HepG2 (cell line): ENCODE measurements at regions not wholly inside any gene's neighbourhood (a gene's known extent, or its start where the extent isn't known, plus 50 kb on each side); places are given as distances from the start of the nearest gene placed in this dataset.

Source experiments
- ATAC-seq: fragments of 200-7000 bp; cut with Tn5 transposase; 3 replicates; pipeline ENCODE4 v1.9.1; 2020; ENCODE audit warnings: mild to moderate bottlenecking, moderate library complexity
- BruUV-seq: library from RNA; stranded (reverse); fragments of 400-500 nt; replicated peaks from 2 replicates; lab custom pipeline; 2021; lab: Mats Ljungman, UMichigan
- CTCF ChIA-PET: fragments of 300-600 bp; formaldehyde crosslinking; extraction: SDS; loops from one replicate; lab custom pipeline; 2021; ENCODE audit warnings: low total read pairs, inconsistent platforms, low intra/inter-chr PET ratio; lab: Yijun Ruan, JAX
- POLR2A ChIA-PET: fragments of 350-600 bp; sonication (Branson Sonifier 250); formaldehyde crosslinking; loops from one replicate; lab custom pipeline; 2020; ENCODE audit warnings: antibody characterized with exemption, inconsistent platforms; lab: Yijun Ruan, JAX
- DNase-seq: peaks from one replicate; pipeline ENCODE4 v3.0.0-alpha.2; 2015; ENCODE audit warnings: low spot score
- FAIRE-seq: peaks from 3 replicates; lab custom pipeline; 2011; peaks lifted over from hg19 to GRCh38; lab: Jason Lieb, UNC
- H2AFZ ChIP-seq: one replicate; pipeline ENCODE4 v1.6.1; 2011; ENCODE audit warnings: low read length, inconsistent platforms
- H3K27ac ChIP-seq: fragments of 300-600 bp; 3 replicates; pipeline ENCODE4 v1.8.0; 2011; ENCODE audit warnings: mixed run types, mild to moderate bottlenecking, mixed read lengths, low read length, inconsistent platforms; ENCODE audit not compliant: insufficient read depth; ENCODE audit errors: extremely low read length
- H3K27me3 ChIP-seq, 2 experiments: fragments of 200-600 bp in 1 of 2; 2 replicates in 1 of 2; 3 replicates in 1 of 2; pipeline versions ENCODE4 v1.6.0 to v1.8.0; 2011; ENCODE audit warnings: low read length in 2 of 2, mild to moderate bottlenecking in 2 of 2, moderate library complexity in 2 of 2, inconsistent platforms in 1 of 2; ENCODE audit not compliant: insufficient read depth in 2 of 2, control insufficient read depth in 1 of 2
- H3K36me3 ChIP-seq, 2 experiments: fragments of 200-600 bp in 1 of 2; replicated peaks in 1 of 2; 2 replicates in 1 of 2; 3 replicates in 1 of 2; pipeline versions ENCODE4 v1.5.1 to v1.8.0; 2011; ENCODE audit warnings: low read length in 2 of 2, inconsistent platforms in 1 of 2; ENCODE audit not compliant: insufficient read depth in 2 of 2, control insufficient read depth in 1 of 2
- H3K4me1 ChIP-seq: 2 replicates; pipeline ENCODE4 v1.5.1; 2012; ENCODE audit warnings: low read length, inconsistent platforms; ENCODE audit not compliant: insufficient read depth
- H3K4me2 ChIP-seq: 2 replicates; pipeline ENCODE4 v1.6.0; 2011; ENCODE audit warnings: low read depth, low read length, inconsistent platforms
- H3K4me3 ChIP-seq, 3 experiments: fragments of 200-600 bp in 1 of 3; sonication (generic), shearing (Covaris generic) in 1 of 3; replicated peaks in 1 of 3; 2 replicates each; pipeline ENCODE4 v1.5.1; 2011 to 2016; ENCODE audit warnings: low read length in 3 of 3, inconsistent platforms in 2 of 3, low read depth in 2 of 3, mild to moderate bottlenecking in 2 of 3, control low read depth in 1 of 3, mixed read lengths in 1 of 3; ENCODE audit not compliant: insufficient read depth in 1 of 3
- H3K79me2 ChIP-seq: one replicate; pipeline ENCODE4 v1.6.1; 2011; ENCODE audit warnings: low read length, inconsistent platforms; ENCODE audit not compliant: insufficient read depth
- H3K9ac ChIP-seq: 2 replicates; pipeline ENCODE4 v1.6.0; 2011; ENCODE audit warnings: mild to moderate bottlenecking, low read depth, low read length, inconsistent platforms; ENCODE audit not compliant: insufficient read depth
- H3K9me3 ChIP-seq: 2 replicates; pipeline ENCODE4 v1.5.1; 2012; ENCODE audit warnings: mild to moderate bottlenecking, low read length
- H4K20me1 ChIP-seq: 2 replicates; pipeline ENCODE4 v1.6.0; 2011; ENCODE audit warnings: inconsistent platforms, mild to moderate bottlenecking, low read length, moderate library complexity; ENCODE audit not compliant: insufficient read depth
- BRCA1 ChIP-seq: sonication (generic); formaldehyde crosslinking; IDR thresholded peaks from 2 replicates; pipeline ENCODE4 v1.4.0; 2020; ENCODE audit warnings: missing genetic modification reagents
- CENPT ChIP-seq: sonication (generic); formaldehyde crosslinking; IDR thresholded peaks from 2 replicates; pipeline ENCODE4 v1.8.0; 2022; ENCODE audit warnings: low read depth, mild to moderate bottlenecking, moderate library complexity, missing genetic modification reagents
- HDAC6 ChIP-seq: fragments of 200-600 bp; sonication (generic); IDR thresholded peaks from 2 replicates; pipeline ENCODE4 v1.7.0; 2017; ENCODE audit warnings: mild to moderate bottlenecking, antibody characterized with exemption, low read length, low read depth
- KMT2B ChIP-seq: IDR thresholded peaks from 2 replicates; pipeline ENCODE4 v1.6.1; 2016; ENCODE audit warnings: missing genetic modification reagents, missing compliant biosample characterization
- MAFK ChIP-seq, 2 experiments: IDR thresholded peaks in 1 of 2; conservative IDR thresholded peaks in 1 of 2; 2 replicates each; pipeline ENCODE4 v1.6.1; 2011; ENCODE audit warnings: improper control_type of control experiment in 2 of 2, low read length in 2 of 2
- ZBTB10 ChIP-seq: sonication (generic); formaldehyde crosslinking; IDR thresholded peaks from 2 replicates; pipeline ENCODE4 v1.4.0; 2020; ENCODE audit warnings: missing genetic modification reagents, borderline replicate concordance
- ZBTB44 ChIP-seq: sonication (generic); formaldehyde crosslinking; IDR thresholded peaks from 2 replicates; pipeline ENCODE4 v1.4.0; 2020; ENCODE audit warnings: missing genetic modification reagents
- ZNF138 ChIP-seq: sonication (generic); formaldehyde crosslinking; IDR thresholded peaks from 2 replicates; pipeline ENCODE4 v1.5.0; 2020; ENCODE audit warnings: mild to moderate bottlenecking, low read depth, missing genetic modification reagents
- ZNF142 ChIP-seq: sonication (generic); formaldehyde crosslinking; IDR thresholded peaks from 2 replicates; pipeline ENCODE4 v1.4.0; 2020; ENCODE audit warnings: missing genetic modification reagents
- ZNF572 ChIP-seq: sonication (generic); formaldehyde crosslinking; IDR thresholded peaks from 2 replicates; pipeline ENCODE4 v1.5.1; 2020; ENCODE audit warnings: mild to moderate bottlenecking, missing genetic modification reagents
- ZNF580 ChIP-seq: IDR thresholded peaks from 2 replicates; pipeline ENCODE4 v1.6.1; 2016; ENCODE audit warnings: low read depth, borderline replicate concordance
- ZNF816 ChIP-seq: sonication (generic); formaldehyde crosslinking; IDR thresholded peaks from 2 replicates; pipeline ENCODE4 v1.8.0; 2022; ENCODE audit warnings: missing genetic modification reagents, mild to moderate bottlenecking, borderline replicate concordance
- WGBS: methylation state at CpG from one replicate; pipeline ENCODE4 v1.1.6; 2017; ENCODE audit warnings: low lambda C conversion rate; 5-methylcytosine and 5-hydroxymethylcytosine counted together
- in situ Hi-C: cut with HindIII; loops from 2 replicates; pipeline ENCODE4 v1.10.0; 2017; ENCODE audit warnings: low pct_unique_long_range_greater_than_20kb; ENCODE audit not compliant: extremely low pct_ligation_motif_present
- intact Hi-C: fragments of 100-400 bp; cut with micrococcal nuclease; formaldehyde crosslinking; loops from one replicate; pipeline ENCODE4 v1.10.0; 2022; ENCODE audit not compliant: unreplicated experiment

- no peak for TF ChIP-seq ZNF142 (CRISPR knock-in tag)
Measured at GRCh38 chr17:37815536-37815935, 70.7 kb upstream of the HNF1B start (continued).

GRCh38 chr17:37813751-37814150 lies 68.9 kb upstream of the HNF1B start:
- no peaks in the 10 kb centered on the region for H3K9me3 ChIP-seq
- ChIA-PET CTCF (no interaction called here), POLR2A (no interaction called here)
- intact Hi-C loops: no loop called here
- no peak overlapping the region for H3K4me2 ChIP-seq
- H3K4me3 ChIP-seq: no peak overlapping the region
- H3K27me3 ChIP-seq: peaks cover 0 to 6% of the 10 kb centered on the region in 2 experiments; a peak in 3 of 5 replicates
- peaks cover 26% of the 10 kb centered on the region for H3K4me1 ChIP-seq
- H3K27ac ChIP-seq: no peak overlapping the region
- H2AFZ ChIP-seq: no peak overlapping the region
- H3K9ac ChIP-seq: no peak overlapping the region
- in situ Hi-C loops: no loop called here
- no TSS peak for BruUV-seq
- no peaks in the 10 kb centered on the region for H3K36me3 ChIP-seq
- 14% methylated on average over 4 of the region's 4 CpGs for WGBS
- DNase-seq: no peak
- FAIRE-seq: no peak
- no peaks in the 10 kb centered on the region for H4K20me1 ChIP-seq
- no peaks in the 10 kb centered on the region for H3K79me2 ChIP-seq
- ATAC-seq: no peak
- TF ChIP-seq MAFK (conservative IDR thresholded peaks at IDR 0.05 in 1 of 2, IDR thresholded peaks at IDR 0.05 in 1 of 2; ENCODE audit: low read length in 2 of 2) (no peak), ZBTB44 (CRISPR knock-in tag) (no peak), ZBTB10 (CRISPR knock-in tag) (no peak), HDAC6 (no peak), ZNF572 (no peak), ZNF816 (CRISPR knock-in tag) (no peak), KMT2B (CRISPR knock-in tag) (no peak), BRCA1 (CRISPR knock-in tag) (no peak), CENPT (CRISPR knock-in tag) (no peak), ZNF138 (CRISPR knock-in tag) (no peak), ZNF580 (CRISPR knock-in tag) (no peak)
